Mammary epithelial cell (primary cell): ENCODE measurements at regions not wholly inside any gene's neighbourhood (a gene's known extent, or its start where the extent isn't known, plus 50 kb on each side); places are given as distances from the start of the nearest gene placed in this dataset.

ENCODE experiments used
- EZH2 ChIP-seq: IDR thresholded peaks from 2 replicates; pipeline ENCODE4 v1.6.1; 2012; ENCODE audit warnings: low read length, inconsistent platforms, borderline replicate concordance
- TF ChIP-seq, protein P1 (sequence below), 2 donors: IDR thresholded peaks in 1 of 2; conservative IDR thresholded peaks in 1 of 2; 2 replicates each; pipeline ENCODE4 v1.5.1; 2011 to 2012; ENCODE audit warnings: inconsistent platforms in 2 of 2, low read length in 2 of 2, mild to moderate bottlenecking in 2 of 2, control low read depth in 1 of 2, low read depth in 1 of 2; ENCODE audit not compliant: insufficient read depth in 1 of 2; ENCODE audit errors: extremely low read depth in 1 of 2

DNA sequence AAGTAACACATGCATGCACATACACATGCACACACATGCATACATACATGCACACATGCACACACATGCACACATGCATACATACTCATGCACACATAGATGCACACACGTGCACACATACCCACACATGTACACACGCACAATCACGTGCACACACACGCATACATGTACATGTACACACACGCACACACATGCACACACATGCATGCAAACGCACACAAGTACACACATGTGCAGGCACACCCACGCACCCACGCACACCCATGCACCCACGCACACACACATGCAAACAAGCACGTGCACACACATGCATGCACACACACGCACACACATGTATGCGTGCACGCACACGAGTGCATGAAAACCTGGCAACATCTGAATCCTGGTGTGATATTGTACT lies 232.7 kb upstream of the CDH4 start:
- TF ChIP-seq, protein P1, sequence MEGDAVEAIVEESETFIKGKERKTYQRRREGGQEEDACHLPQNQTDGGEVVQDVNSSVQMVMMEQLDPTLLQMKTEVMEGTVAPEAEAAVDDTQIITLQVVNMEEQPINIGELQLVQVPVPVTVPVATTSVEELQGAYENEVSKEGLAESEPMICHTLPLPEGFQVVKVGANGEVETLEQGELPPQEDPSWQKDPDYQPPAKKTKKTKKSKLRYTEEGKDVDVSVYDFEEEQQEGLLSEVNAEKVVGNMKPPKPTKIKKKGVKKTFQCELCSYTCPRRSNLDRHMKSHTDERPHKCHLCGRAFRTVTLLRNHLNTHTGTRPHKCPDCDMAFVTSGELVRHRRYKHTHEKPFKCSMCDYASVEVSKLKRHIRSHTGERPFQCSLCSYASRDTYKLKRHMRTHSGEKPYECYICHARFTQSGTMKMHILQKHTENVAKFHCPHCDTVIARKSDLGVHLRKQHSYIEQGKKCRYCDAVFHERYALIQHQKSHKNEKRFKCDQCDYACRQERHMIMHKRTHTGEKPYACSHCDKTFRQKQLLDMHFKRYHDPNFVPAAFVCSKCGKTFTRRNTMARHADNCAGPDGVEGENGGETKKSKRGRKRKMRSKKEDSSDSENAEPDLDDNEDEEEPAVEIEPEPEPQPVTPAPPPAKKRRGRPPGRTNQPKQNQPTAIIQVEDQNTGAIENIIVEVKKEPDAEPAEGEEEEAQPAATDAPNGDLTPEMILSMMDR (conservative IDR thresholded peaks at IDR 0.05 in 1 of 2, IDR thresholded peaks at IDR 0.05 in 1 of 2; ENCODE audit: extremely low read depth in 1 of 2, insufficient read depth in 1 of 2, low read depth in 1 of 2, low read length in 2 of 2): no peak
- TF ChIP-seq EZH2: no peak
